IMR-90 (cell line): ENCODE measurements at regions not wholly inside any gene's neighbourhood (a gene's known extent, or its start where the extent isn't known, plus 50 kb on each side); places are given as distances from the start of the nearest gene placed in this dataset.

ENCODE experiments used
- ATAC-seq: fragments of 200-7000 bp; cut with Tn5 transposase; 2 replicates; pipeline ENCODE4 v1.9.1; 2020; ENCODE audit warnings: low read depth, mild to moderate bottlenecking, moderate library complexity
- BruUV-seq: library from RNA; stranded (reverse); fragments of 400-500 nt; replicated peaks from 2 replicates; lab custom pipeline; 2021; lab: Mats Ljungman, UMichigan
- CTCF ChIA-PET: fragments of 300-600 bp; formaldehyde crosslinking; extraction: SDS; loops from one replicate; lab custom pipeline; 2021; ENCODE audit warnings: antibody characterized with exemption; lab: Yijun Ruan, JAX
- POLR2A ChIA-PET: fragments of 300-600 bp; sonication (Branson Sonifier 250); formaldehyde crosslinking; loops from one replicate; lab custom pipeline; 2022; ENCODE audit warnings: antibody characterized with exemption; ENCODE audit not compliant: unreplicated experiment; lab: Charles Lee
- DNase-seq: peaks from one replicate; pipeline ENCODE4 v3.0.0; 2013
- H2AFZ ChIP-seq: replicated peaks from 2 replicates; pipeline ENCODE3; 2013; ENCODE audit warnings: low read length, mild to moderate bottlenecking; ENCODE audit not compliant: poor library complexity
- H2AK5ac ChIP-seq: 2 replicates; pipeline ENCODE4 v1.6.1; 2013; ENCODE audit warnings: low read depth, low read length, inconsistent platforms
- H2AK9ac ChIP-seq: replicated peaks from 2 replicates; pipeline ENCODE3; 2013; ENCODE audit warnings: mild to moderate bottlenecking, low read depth, low read length, moderate library complexity; ENCODE audit not compliant: poor library complexity
- H2BK120ac ChIP-seq: 2 replicates; pipeline ENCODE4 v1.6.1; 2013; ENCODE audit warnings: low read depth, low read length, inconsistent platforms
- H2BK15ac ChIP-seq: 3 replicates; pipeline ENCODE4 v1.6.1; 2013; ENCODE audit warnings: low read depth, low read length, inconsistent platforms
- H2BK20ac ChIP-seq: 2 replicates; pipeline ENCODE4 v1.6.1; 2013; ENCODE audit warnings: low read depth, mild to moderate bottlenecking, inconsistent platforms, low read length, moderate library complexity
- H2BK5ac ChIP-seq: 2 replicates; pipeline ENCODE4 v1.6.1; 2013; ENCODE audit warnings: mild to moderate bottlenecking, low read depth, low read length, inconsistent platforms; ENCODE audit not compliant: poor library complexity, severe bottlenecking
- H3K14ac ChIP-seq: replicated peaks from 2 replicates; pipeline ENCODE4 v1.6.1; 2013; ENCODE audit warnings: low read depth, low read length, inconsistent platforms
- H3K18ac ChIP-seq: 2 replicates; pipeline ENCODE4 v1.6.1; 2013; ENCODE audit warnings: low read depth, low read length, control low read depth
- H3K23ac ChIP-seq: 2 replicates; pipeline ENCODE4 v1.6.1; 2013; ENCODE audit warnings: low read depth, low read length, inconsistent platforms
- H3K27ac ChIP-seq: 2 replicates; pipeline ENCODE4 v1.5.1; 2013; ENCODE audit warnings: mild to moderate bottlenecking, control low read depth, low read length; ENCODE audit not compliant: insufficient read depth
- H3K27me3 ChIP-seq: 2 replicates; pipeline ENCODE4 v1.6.1; 2013; ENCODE audit warnings: low read length; ENCODE audit not compliant: control insufficient read depth, insufficient read depth
- H3K36me3 ChIP-seq: 2 replicates; pipeline ENCODE4 v1.6.1; 2013; ENCODE audit warnings: low read length, mixed read lengths; ENCODE audit not compliant: control insufficient read depth, insufficient read depth
- H3K4ac ChIP-seq: 2 replicates; pipeline ENCODE4 v1.6.1; 2013; ENCODE audit warnings: low read depth, low read length, inconsistent platforms
- H3K4me1 ChIP-seq: 2 replicates; pipeline ENCODE4 v1.6.1; 2013; ENCODE audit warnings: low read length, mixed read lengths; ENCODE audit not compliant: control insufficient read depth, insufficient read depth
- H3K4me2 ChIP-seq: 2 replicates; pipeline ENCODE4 v1.6.1; 2013; ENCODE audit warnings: low read depth, mild to moderate bottlenecking, control low read depth, low read length, moderate library complexity
- H3K4me3 ChIP-seq: 2 replicates; pipeline ENCODE4 v1.5.1; 2013; ENCODE audit warnings: low read depth, mild to moderate bottlenecking, control low read depth, low read length, moderate library complexity; ENCODE audit not compliant: insufficient read depth
- H3K56ac ChIP-seq: 2 replicates; pipeline ENCODE4 v1.6.1; 2013; ENCODE audit warnings: low read length, inconsistent platforms; ENCODE audit not compliant: insufficient read depth; ENCODE audit errors: extremely low read depth
- H3K79me1 ChIP-seq, 2 experiments: 2 replicates each; pipeline ENCODE4 v1.6.1; 2013; ENCODE audit warnings: low read length in 2 of 2, inconsistent platforms in 1 of 2, low read depth in 1 of 2
- H3K9ac ChIP-seq: 2 replicates; pipeline ENCODE4 v1.6.1; 2013; ENCODE audit warnings: low read depth, low read length, control low read depth
- H3K9me1 ChIP-seq: 2 replicates; pipeline ENCODE4 v1.6.1; 2013; ENCODE audit warnings: low read length, inconsistent platforms; ENCODE audit not compliant: insufficient read depth
- H3K9me3 ChIP-seq: 2 replicates; pipeline ENCODE4 v1.6.1; 2013; ENCODE audit warnings: low read length; ENCODE audit not compliant: control insufficient read depth, insufficient read depth
- H4K20me1 ChIP-seq: 2 replicates; pipeline ENCODE4 v1.6.1; 2013; ENCODE audit warnings: low read length, inconsistent platforms; ENCODE audit not compliant: insufficient read depth
- H4K5ac ChIP-seq: 2 replicates; pipeline ENCODE4 v1.6.1; 2013; ENCODE audit warnings: mild to moderate bottlenecking, low read depth, low read length, control low read depth
- H4K8ac ChIP-seq, 2 experiments: 2 replicates each; pipeline ENCODE4 v1.6.1; 2013; ENCODE audit warnings: low read depth in 2 of 2, low read length in 2 of 2, control low read depth in 1 of 2, inconsistent platforms in 1 of 2
- H4K91ac ChIP-seq: 2 replicates; pipeline ENCODE4 v1.6.1; 2013; ENCODE audit warnings: low read depth, low read length, inconsistent platforms; ENCODE audit not compliant: insufficient read depth
- BHLHE40 ChIP-seq: fragments of 150-350 bp; IDR thresholded peaks from 2 replicates; pipeline ENCODE4 v1.6.1; 2016; ENCODE audit warnings: mild to moderate bottlenecking, low read depth, low read length
- CEBPB ChIP-seq: IDR thresholded peaks from 2 replicates; pipeline ENCODE4 v1.6.1; 2012; ENCODE audit warnings: low read depth, low read length, improper control_type of control experiment
- CHD1 ChIP-seq: IDR thresholded peaks from 2 replicates; pipeline ENCODE4 v1.6.1; 2012; ENCODE audit warnings: low read depth, low read length, improper control_type of control experiment
- MAFK ChIP-seq: IDR thresholded peaks from 2 replicates; pipeline ENCODE4 v1.6.1; 2012; ENCODE audit warnings: low read depth, low read length, improper control_type of control experiment
- MAZ ChIP-seq: IDR thresholded peaks from 2 replicates; pipeline ENCODE4 v1.6.1; 2012; ENCODE audit warnings: low read depth, mild to moderate bottlenecking, low read length, improper control_type of control experiment, moderate library complexity, borderline replicate concordance
- NFE2L2 ChIP-seq: fragments of 150-350 bp; IDR thresholded peaks from 2 replicates; pipeline ENCODE4 v1.6.1; 2016; ENCODE audit warnings: low read depth, mild to moderate bottlenecking, low read length
- POLR2A ChIP-seq: IDR thresholded peaks from 2 replicates; pipeline ENCODE4 v1.6.1; 2012; ENCODE audit warnings: mild to moderate bottlenecking, low read depth, low read length
- RAD21 ChIP-seq: IDR thresholded peaks from 2 replicates; pipeline ENCODE4 v1.6.1; 2012; ENCODE audit warnings: low read length, improper control_type of control experiment
- RCOR1 ChIP-seq: IDR thresholded peaks from 2 replicates; pipeline ENCODE4 v1.6.1; 2012; ENCODE audit warnings: mild to moderate bottlenecking, low read length, improper control_type of control experiment; ENCODE audit not compliant: insufficient replicate concordance
- RFX5 ChIP-seq: IDR thresholded peaks from 2 replicates; pipeline ENCODE4 v1.8.0; 2012; ENCODE audit warnings: low read depth, mild to moderate bottlenecking, low read length, moderate library complexity
- SMC3 ChIP-seq: fragments of 150-350 bp; IDR thresholded peaks from 2 replicates; pipeline ENCODE4 v1.6.1; 2016; ENCODE audit warnings: low read depth, mild to moderate bottlenecking, antibody characterized with exemption, low read length, moderate library complexity
- WGBS, 2 experiments: methylation state at CpG; one replicate each; pipeline versions ENCODE4 v1.1.5 to v1.1.7; 2013; ENCODE audit warnings: missing lambda C conversion rate in 2 of 2; ENCODE audit not compliant: insufficient read length in 1 of 2; ENCODE audit errors: extremely low coverage in 2 of 2; 5-methylcytosine and 5-hydroxymethylcytosine counted together
- dilution Hi-C: fragments of 300-500 bp; cut with HindIII; formaldehyde crosslinking; loops from one replicate; pipeline ENCODE4 v1.14.3; 2018; ENCODE audit warnings: low sequenced_read_pairs; ENCODE audit not compliant: unreplicated experiment
- in situ Hi-C: fragments of 300-500 bp; cut with MboI; formaldehyde crosslinking; loops from 3 replicates; pipeline ENCODE4 v1.14.3; 2019; ENCODE audit warnings: low sequenced_read_pairs, inconsistent platforms, mixed read lengths
- intact Hi-C: fragments of 100-400 bp; cut with micrococcal nuclease; formaldehyde crosslinking; loops from 2 replicates; pipeline ENCODE4 v1.10.0; 2022
- TF ChIP-seq, protein P1 (sequence below): fragments of 150-350 bp; IDR thresholded peaks from 2 replicates; pipeline ENCODE4 v1.6.1; 2016; ENCODE audit warnings: low read depth, mild to moderate bottlenecking, low read length, moderate library complexity, borderline replicate concordance

DNA sequence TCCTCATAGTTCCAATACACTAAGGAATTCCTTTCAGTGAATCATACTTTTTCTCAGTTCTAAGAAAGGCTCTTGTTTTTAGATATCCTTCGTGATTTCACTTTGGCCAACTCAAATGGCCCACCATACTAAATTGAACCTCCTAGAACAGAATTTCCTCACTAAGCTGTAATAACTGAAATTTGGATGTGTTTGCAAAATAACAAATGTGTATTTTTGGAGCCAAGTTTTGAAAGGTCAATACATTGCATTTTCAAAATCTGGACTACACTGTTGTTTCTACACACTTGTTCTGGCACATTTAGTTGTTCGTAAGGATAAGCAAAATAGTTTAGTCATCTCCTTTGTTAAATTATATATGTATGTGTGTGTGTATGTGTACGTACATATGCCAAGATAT, 439.0 kb upstream of the STXBP6 start:
- Histone ChIP-seq H2AFZ (no peak overlapping the region), H3K9me3 (no peaks in the 10 kb centered on the region), H3K4me1 (no peaks in the 10 kb centered on the region), H3K27me3 (no peaks in the 10 kb centered on the region), H4K91ac (no peak overlapping the region), H3K4me3 (no peak overlapping the region), H3K9ac (no peak overlapping the region), H4K5ac (no peak overlapping the region), H3K79me1 (no peaks in the 10 kb centered on the region), H3K23ac (no peak overlapping the region), H3K4me2 (no peak overlapping the region), H3K14ac (no peak overlapping the region), H3K18ac (no peak overlapping the region), H2BK5ac (no peak overlapping the region), H2AK5ac (no peak overlapping the region), H3K4ac (no peak overlapping the region), H3K36me3 (no peaks in the 10 kb centered on the region), H3K56ac (no peak overlapping the region), H3K27ac (no peak overlapping the region), H2AK9ac (no peak overlapping the region), H2BK120ac (no peak overlapping the region), H3K9me1 (no peaks in the 10 kb centered on the region), H2BK15ac (no peak overlapping the region), H4K8ac (no peak overlapping the region), H4K20me1 (no peaks in the 10 kb centered on the region), H2BK20ac (no peak overlapping the region)
- ATAC-seq (no peak), DNase-seq (no peak)
- no CpG with 5 or more reads among the region's 3 CpGs for WGBS, 2 experiments
- no TSS peak for BruUV-seq
- in situ Hi-C loops, result no loop called here
- no peak for TF ChIP-seq BHLHE40
- no peak for TF ChIP-seq RFX5
- TF ChIP-seq POLR2A, result no peak
- TF ChIP-seq MAFK, result no peak
- TF ChIP-seq, protein P1, sequence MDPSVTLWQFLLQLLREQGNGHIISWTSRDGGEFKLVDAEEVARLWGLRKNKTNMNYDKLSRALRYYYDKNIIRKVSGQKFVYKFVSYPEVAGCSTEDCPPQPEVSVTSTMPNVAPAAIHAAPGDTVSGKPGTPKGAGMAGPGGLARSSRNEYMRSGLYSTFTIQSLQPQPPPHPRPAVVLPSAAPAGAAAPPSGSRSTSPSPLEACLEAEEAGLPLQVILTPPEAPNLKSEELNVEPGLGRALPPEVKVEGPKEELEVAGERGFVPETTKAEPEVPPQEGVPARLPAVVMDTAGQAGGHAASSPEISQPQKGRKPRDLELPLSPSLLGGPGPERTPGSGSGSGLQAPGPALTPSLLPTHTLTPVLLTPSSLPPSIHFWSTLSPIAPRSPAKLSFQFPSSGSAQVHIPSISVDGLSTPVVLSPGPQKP, result no peak
- no peak for TF ChIP-seq MAZ
- no peak for TF ChIP-seq RCOR1
- TF ChIP-seq CEBPB, result no peak
- TF ChIP-seq NFE2L2, result no peak
- no peak for TF ChIP-seq RAD21
- no peak for TF ChIP-seq CHD1
- TF ChIP-seq SMC3, result no peak
- intact Hi-C loops, result no loop called here
- dilution Hi-C loops, result no loop called here
- CTCF ChIA-PET, result no interaction called here
- POLR2A ChIA-PET, result no interaction called here
